G401.6 (cell line): ENCODE measurements at regions not wholly inside any gene's neighbourhood (a gene's known extent, or its start where the extent isn't known, plus 50 kb on each side); places are given as distances from the start of the nearest gene placed in this dataset.

Experiments used
- FAIRE-seq: peaks from 2 replicates; lab custom pipeline; 2012; peaks lifted over from hg19 to GRCh38; lab: Jason Lieb, UNC

DNA sequence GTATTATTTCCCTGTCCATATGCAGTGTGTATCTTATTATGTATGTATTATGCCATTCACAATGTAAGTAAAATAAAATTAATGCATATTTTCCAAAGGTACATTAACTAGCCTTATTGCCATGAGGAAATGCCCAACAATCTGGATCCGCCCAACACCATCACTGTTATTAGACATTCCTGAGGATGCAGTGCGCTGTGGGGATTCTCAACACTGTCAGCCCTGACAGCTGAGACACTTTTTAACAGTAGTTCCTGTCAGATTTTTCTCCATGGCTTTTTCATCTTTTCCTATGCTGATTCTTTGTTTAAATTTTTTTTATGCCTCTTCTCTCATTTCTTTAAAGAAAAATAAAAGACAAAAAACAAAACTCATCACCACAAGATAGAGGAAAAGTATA lies 1632.9 kb upstream of the PABPC4L start:
- FAIRE-seq, result no peak

DNA sequence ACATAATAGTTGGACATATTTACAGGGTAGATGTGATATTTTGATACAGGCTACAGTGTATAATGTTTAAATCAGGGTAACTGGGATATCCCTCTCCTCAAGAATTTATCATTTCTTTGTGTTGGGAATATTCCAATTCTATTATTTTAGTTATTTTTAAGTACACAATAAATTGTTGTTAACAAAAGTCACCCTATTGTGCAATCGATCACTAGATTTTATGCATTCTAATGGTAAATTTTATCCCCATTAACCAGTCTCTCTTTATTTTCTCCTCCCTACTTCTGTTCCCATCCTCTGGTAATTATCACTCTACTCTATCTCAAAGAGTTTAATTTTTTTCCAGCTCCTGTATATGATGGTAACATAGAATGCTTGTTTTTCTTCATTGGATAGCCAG lies 1631.9 kb upstream of the PABPC4L start:
- no peak for FAIRE-seq

DNA sequence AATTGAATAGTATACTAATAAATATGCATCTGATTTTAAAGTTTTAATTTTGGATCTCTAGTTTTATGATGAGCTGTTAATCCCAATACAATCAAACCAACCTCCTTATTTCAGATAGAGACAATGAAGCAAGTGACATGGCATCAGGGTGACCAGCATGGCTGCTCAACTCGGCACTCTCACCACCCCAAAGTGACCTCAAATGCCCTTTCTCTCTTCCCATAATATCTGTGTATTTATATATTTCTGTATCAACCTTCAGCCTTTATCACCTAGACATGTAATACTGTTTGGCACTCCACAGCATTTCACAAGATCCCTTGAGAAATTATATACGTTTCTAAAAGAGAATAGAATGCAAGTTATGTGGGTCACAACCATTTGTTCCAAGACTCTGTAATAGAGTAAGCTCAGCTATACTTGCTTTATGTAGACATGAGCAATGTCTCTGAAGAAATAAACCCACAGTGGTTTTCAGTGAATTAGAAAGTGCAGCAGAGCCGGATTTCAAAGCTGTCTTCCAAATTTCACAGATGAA lies 1623.2 kb upstream of the PABPC4L start:
- no peak for FAIRE-seq

DNA sequence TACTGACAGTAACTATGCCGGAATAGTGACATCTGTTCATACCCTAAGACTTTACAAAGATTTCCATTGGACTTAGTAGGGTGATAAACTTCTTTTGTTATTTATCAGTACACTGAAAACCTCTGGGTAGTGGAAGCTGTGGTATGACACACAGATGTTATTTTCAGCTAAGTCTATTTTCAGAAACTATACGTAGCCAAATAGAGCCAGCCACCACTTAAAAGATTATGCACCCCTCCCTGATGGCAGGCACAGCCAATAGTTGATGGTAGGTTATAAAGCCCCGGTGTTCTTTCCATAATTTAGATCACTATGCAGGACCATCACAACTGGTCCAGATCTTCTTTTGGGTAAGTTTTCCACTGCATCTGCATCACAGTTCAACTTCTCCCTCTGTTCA lies 1603.2 kb upstream of the PABPC4L start:
- FAIRE-seq, result no peak

DNA sequence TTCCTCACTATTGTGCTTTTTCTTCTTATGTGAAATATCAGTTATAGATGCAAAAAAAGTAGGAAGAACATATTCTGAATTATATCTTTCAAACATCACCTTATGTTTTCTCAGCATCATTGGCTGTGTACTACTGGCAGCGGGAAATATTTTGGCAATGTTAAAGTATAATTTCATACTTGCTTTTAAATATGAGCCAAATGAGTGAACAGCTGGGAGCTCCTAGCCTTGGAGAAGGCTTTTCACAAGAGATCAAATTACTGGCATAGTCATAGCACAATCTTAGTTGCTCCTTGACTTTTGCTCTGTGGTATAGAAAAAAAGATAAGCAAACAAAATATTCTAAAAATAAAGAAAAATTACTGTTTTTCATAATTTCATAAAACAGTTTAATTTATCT lies 1575.8 kb upstream of the PABPC4L start:
- no peak for FAIRE-seq

DNA sequence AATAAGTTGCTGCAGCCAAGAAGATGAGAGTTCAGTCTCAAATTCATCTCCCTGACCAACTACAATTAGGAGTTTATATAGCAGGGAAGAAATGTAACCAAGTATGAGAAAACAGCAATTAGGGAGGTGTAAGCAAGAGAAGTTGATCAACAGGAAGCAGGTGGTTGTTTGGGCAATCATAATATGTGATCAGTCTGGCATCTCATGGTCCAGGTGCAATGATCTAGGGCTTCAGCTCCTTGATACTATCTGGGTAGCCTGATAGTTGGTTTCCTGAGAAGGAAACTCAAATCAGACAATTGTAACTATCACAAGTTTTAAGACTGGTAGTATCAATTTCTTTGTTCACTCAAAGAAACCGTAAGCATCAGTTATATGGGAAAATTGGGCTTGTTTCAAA lies 1574.3 kb upstream of the PABPC4L start:
- no peak for FAIRE-seq

DNA sequence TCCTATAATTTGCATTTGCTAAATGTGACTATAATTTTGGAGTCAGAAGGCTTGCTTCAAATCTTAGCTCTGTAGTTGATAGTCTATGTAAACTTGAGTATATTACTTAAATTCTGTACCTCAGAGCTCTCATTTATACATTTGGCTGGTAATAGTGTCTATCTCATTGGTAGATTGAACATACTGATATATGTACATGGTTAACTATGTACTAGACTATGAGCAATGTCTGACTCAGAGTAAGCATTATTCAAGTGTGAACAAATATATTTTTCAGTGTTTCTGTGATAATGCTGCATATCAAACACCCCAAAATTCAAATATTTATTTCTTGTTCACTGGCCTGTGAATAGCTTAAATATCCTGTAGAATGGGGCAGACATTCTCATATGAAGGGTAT lies 1568.9 kb upstream of the PABPC4L start:
- FAIRE-seq, result no peak

DNA sequence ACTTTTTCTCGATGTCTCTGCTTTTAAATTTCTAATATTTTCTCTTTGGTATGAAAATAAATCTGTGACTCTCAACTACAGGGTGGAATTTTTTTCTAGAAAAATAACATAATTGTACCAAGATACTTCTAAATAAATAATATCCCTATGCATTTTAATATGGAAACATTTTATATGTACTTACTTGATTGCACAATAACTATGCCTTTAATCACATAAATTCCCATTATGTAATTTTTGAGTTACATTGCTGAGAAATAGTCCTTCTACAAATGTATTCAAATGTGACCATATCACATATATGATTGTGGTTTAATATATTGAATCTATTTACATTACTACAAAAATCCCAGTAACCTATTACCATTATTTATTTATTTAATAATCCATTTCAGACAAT lies 1543.3 kb upstream of the PABPC4L start:
- FAIRE-seq, result no peak

DNA sequence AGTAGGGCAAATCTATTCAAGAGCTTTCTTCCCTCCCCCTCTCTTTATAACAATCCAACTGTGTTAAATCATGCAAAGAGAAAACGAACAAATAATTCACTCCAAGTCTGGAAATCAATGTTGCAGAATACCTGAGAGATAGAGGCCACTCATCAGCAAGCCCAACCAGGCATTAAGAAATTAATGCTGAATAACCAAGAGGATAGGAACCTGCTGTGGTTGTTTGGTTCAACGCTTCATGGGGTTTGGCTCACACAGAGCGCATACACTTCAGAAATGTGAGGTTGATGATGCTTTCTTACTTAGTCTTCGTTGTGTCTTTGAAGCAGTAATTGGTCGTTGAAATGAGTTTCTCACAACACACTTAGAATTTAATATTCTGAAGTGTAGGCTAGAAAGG lies 1540.0 kb upstream of the PABPC4L start:
- no peak for FAIRE-seq

DNA sequence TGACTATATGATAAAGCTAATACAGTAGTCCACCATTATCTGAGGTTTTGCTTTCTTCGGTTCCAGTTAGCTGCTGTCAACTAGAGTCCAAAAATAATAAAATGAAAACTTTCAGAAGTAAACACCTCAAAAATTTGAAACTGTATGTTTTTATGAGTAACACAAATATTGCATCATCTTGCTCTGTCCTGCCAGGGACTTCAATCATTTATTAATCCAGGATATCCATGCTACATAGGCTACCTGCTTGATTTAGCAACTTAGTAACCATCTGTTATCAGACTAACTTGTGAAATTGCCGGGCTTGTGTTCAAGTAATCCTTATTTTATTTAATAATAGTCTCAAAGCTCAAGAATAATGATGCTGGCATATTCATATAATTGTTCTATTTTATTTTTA lies 1537.8 kb upstream of the PABPC4L start:
- no peak for FAIRE-seq

DNA sequence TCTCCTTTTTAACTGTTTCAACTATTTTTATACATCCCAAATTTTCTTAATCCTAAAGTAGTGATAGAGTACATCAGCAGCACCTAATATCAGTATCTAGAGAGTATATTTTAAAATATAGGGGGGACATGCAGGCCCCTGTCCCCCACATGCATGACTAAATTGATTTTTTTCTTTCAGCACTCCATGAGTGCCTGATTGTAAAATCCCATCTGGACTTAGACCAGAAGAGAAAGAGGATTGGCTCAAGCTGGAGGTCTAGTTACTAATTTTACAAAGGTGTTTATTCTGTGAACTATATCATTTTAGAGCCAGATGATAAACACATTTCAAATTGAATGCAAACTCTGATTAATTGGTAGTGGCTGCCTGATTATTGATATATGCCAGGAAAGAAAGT lies 1533.9 kb upstream of the PABPC4L start:
- FAIRE-seq, result no peak

DNA sequence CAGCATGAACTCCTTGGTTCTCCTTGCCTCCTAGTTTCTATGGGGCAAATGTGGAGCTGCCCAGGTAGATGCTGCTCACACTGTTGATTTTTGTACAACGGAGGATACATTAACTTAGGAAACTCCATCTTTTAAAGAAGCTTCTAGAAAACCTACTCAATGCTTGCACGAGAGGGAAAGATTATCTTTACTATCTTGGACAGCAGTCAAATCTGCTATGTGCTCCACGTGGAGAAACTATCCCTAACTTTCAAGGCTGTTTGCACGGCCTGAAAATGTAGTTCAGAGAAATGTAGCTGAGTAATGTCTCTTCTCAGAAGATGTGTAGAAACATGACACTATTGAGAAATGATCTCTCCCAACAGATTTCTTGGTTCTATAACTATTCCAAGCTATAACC lies 1530.9 kb upstream of the PABPC4L start:
- FAIRE-seq, result no peak

DNA sequence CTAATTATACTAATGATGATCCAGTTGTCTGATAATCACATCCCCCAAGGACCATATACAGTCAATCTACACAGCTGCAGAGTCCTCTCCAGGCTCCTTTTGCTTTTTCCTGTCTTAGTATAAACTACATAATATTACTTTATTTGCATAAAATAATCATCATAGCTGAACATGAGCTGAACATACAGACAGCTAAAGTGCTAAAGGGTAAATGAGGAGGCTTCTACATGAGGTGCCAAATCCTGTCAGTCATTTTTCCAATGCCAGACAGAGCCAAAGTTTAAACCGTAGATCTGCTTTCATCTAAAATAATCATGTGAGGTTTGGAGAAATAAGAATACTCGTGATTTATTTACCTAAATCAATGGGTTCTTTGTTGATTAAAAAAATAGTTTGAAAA lies 1530.1 kb upstream of the PABPC4L start:
- no peak for FAIRE-seq

DNA sequence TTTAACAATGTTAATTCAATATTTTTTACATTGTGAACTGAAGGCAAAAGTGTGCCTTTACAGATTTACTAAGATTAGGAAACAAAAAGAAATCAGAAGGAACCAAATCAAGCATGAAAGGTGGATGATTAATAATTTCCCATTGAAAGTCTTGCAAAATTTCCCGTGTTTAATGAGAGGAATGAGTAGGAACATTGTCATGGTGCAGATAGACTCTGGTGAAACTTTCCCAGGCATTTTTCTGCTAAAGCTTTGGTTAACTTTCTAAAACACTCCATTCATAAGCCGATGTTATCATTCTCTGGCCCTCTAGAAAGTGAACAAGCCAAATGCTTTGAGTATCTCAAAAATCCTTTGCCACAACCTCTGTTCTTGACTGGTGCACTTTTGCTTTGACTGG lies 1522.8 kb upstream of the PABPC4L start:
- FAIRE-seq, result no peak

DNA sequence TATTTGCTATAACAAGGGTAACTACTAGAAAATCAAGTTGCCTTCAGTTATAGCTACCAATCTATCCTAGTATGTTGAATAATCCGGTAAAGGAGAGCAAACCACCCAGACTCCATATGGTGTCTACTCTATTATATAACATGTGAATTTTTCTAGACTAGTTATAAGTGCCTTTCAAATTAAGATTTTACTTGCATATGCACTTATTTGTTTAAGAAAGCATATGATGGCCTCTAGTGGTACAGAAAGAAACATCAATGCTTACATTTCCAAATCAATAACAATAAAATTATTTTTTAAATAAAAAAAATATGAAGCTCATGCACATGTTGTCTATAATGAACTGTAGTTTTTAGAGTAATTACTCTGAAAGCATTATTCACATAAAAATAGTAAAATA lies 1516.4 kb upstream of the PABPC4L start:
- no peak for FAIRE-seq

DNA sequence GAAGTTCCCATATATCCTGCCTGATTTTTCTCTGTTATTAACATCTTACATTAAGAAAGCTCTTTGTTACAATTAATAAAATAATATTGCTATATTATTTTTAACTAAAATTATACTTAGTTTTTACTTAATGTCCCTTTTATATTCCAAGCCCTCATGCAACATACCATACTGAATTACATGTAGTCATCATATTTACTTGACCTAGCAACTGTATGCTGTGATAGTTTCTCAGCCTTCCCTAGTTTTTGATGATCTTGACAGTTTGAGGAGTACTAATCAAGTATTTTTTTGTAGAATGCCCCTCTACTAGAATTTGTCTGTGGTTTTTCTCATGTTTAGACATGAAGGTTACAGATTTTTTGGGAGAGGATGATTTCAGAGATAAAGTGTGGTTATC lies 1503.8 kb upstream of the PABPC4L start:
- FAIRE-seq, result no peak

DNA sequence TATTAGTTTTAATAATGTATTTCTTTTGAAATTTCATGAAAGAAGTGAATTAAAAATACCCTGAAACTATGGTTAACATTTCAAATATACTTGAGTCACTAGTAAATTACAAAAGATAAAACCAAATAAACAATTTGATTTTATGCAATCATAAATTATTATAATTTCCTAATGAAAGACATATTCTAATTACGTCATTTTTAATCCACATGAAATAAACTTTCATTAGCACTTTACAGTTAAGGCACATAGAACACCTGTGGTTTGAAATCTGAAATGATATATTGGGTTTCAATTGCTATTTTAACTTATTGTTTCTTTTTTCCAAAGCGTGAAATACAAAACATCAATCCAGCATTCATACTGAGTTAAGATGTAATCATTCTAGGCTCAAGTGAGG lies 1492.5 kb upstream of the PABPC4L start:
- FAIRE-seq, result peak; percentile 17

DNA sequence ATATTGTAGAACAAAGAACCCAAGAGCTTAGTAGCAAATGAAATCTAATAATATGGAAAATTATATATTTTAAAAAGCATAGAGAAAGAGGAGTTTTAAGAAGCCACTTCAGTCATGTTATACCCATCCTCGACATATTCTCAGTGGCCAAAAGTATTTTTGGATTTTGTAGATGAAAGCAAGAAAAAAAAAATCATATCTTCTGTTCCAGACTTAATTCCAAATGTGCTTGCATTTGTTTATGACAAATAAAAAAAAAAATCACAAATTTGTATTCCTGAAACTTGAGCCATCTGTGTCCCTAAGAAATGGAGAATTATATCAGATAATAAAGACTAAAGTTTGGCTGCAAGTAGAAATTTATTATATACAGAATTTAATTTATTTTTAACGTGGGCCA lies 1482.4 kb upstream of the PABPC4L start:
- no peak for FAIRE-seq

DNA sequence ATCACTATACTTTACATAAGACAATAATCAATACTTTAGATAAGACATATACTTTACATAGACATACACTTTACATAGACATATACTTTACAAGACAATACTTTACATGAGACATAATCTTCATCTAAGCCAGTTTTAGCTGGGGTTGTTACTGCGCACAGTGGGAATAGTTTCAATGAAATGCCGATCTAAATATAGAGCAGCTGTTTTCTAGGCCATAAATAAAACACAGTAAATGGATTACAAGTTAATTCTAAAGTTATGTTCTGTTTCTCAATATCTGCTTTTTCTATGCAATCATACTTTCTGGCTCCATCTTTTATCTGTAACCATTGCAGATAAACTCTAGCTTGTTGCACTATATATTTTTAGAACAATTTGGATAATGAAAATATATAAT lies 1470.6 kb upstream of the PABPC4L start:
- FAIRE-seq, result no peak

DNA sequence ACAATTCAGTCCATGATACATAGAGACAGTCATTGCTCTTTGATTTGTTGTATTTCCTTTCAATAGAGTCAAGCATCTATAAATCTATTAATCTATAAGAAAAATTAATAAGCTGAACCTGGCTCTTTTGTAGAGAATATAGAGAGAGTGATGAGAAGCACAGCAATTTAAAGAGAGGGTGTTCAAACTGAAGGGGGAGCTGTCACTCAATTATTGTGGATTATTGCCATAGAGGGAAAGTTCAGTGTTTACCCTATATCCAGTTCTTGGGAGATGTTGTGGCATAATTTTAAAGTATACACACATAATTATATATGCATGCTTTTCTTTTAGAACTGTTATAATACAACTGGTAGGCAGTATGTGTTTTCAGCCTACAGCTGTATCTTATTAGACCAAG lies 1469.0 kb upstream of the PABPC4L start:
- no peak for FAIRE-seq
